ENCODE measurements at regions not wholly inside any gene's neighbourhood (a gene's known extent, or its start where the extent isn't known, plus 50 kb on each side); places are given as distances from the start of the nearest gene placed in this dataset.
"Not testable (repeated sequence)": the region's sequence is repeated elsewhere in the genome, so short reads cannot be mapped to it uniquely, and the experiment has no call there.

DNA sequence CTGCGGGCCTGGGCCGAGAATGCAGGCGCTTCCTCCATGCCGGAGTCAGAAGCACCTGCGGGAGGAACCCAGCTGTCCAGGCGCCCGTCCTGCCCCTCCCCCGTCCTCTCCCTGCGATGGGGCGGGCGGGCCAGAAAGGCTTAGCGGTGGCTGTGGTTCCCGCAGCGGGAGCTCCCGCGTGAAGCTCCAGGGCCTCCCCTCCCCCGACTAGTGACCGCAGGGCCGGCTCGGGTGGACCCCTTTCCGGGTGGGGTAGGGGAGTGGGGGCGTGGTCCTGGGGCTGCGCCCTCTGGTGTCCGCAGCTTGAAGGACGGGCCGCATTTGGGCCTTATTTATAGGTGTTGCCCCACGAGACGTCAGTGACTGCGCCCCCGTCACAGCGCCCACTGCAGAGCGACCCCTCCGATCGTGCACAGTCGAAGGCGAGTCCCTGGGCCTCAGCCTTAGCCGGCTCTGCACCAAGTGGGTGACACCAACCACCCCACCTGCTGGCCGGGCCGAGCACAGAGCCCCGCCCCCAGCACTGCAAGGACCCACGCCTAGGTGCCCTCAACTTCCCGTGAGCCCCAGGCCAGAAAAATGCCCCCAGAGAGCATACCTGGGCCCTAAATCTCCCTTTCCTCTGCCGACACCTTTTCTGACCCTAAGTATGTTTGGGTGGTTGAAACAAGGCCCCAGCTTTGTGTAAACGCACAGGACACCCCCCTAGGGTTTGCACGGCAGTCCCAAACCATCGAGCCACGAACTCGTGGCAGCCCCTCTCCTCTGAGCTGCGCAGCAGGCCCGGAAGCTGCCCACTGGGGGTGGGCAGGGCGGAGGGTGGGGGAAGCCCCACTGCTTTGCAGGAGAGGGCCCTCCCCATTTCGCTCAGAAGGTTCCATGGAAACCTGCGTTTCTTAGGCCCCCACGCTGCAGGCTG lies 252.4 kb downstream of the ANKRD30B start:
- peak in 1 of 42 donors; percentile 23 for DNase-seq
- intact Hi-C loops (cut with DNase I): not testable (repeated sequence)

DNA sequence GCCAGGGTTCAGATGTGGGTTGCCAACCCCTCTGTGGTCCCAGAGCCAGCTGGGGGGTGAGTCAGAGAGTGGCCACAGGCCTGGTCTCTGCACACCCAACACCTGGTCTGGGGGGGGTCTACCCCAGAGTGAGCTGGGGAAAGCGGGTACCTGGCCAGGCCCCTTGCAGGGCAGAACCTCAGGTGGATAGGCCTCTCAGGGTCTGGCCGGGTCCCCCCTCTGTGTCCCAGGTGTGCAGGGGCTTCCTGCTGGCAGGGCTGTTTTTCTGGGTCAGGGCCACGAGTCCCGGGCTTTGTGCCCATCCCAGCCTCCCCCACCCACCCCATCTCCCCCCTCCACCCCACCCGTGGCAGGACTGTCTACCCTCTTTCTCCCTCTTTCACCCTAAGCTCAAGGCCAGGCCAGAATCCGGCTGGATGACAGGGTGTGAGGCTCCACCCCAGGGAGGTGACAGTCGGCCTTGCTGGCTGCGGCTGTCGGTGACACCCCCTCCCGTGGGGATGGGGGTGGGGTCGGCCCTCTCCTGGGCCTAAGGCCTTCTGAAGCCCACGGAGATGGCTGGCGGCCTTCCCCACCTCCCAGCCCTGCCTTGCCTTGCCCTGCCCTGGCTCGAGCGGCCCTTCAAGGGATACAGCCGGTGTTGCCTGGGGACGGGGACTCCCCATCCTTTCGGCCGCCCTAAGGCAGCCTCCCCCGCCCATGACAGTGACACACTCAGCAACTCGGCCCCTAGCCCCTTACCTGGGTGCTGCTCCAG lies 253.2 kb downstream of the ANKRD30B start:
- DNase-seq; intact Hi-C loops (cut with DNase I): not testable (repeated sequence)

DNA sequence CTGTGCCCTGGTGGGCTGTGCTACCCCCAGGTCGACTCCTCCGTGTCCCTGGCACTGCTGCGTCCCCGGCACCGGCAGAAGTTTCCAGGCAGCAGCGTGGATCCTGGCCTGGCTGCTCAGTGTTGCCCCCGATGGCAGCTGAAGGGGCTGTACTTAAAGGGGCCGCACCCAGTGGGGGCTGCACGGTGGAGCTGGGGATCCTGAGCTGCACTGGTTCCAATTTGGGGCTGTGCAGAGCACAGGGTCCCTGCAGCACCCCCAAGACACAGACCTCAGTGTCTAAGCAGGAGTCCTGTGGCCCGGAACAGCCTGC lies 253.8 kb downstream of the ANKRD30B start:
- intact Hi-C loops (cut with DNase I); DNase-seq: not testable (repeated sequence)

DNA sequence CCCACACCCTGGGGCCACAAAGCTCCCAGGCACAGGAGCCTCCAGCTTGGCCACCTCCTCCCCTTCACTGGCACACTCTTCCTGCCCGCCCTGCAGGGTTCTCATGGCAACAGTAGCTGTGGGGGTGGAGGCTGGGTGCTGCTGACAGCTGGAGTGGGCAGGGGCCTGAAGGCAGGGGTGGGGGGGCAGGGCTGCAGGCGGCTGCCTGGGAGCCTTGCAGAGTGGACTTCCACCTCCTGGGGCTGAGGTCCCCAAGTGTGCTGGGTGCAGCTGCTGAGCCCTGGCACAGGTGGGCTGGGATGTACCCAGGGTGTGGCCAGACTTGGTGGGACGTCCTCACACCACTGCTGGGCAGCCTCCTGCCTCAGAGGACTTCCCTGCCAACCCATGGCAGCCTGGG lies 254.8 kb downstream of the ANKRD30B start:
- intact Hi-C loops (cut with DNase I): not testable (repeated sequence)
- DNase-seq: peak in 6 of 42 donors; percentile 16 to 53 (median 32)

DNA sequence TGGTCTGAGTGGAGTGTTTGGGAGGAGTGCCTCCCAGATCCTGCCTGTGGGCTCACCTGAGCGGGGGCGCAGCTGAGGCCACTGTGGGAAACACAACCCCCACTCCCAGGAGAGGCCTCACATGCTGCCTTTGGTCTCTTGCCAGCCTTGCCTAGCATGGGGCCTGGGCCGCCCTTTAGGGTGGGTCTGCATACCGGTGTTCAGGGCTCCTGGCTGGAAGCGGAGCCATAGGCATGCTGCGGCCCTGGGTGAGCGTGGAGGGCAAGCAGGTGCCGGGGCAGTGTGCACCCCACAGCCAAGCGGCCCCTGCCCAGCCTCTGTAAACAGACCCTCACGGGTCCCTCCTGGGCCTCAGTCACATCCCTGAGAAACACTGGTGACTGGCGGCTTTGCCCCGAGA lies 255.3 kb downstream of the ANKRD30B start:
- DNase-seq; intact Hi-C loops (cut with DNase I): not testable (repeated sequence)

DNA sequence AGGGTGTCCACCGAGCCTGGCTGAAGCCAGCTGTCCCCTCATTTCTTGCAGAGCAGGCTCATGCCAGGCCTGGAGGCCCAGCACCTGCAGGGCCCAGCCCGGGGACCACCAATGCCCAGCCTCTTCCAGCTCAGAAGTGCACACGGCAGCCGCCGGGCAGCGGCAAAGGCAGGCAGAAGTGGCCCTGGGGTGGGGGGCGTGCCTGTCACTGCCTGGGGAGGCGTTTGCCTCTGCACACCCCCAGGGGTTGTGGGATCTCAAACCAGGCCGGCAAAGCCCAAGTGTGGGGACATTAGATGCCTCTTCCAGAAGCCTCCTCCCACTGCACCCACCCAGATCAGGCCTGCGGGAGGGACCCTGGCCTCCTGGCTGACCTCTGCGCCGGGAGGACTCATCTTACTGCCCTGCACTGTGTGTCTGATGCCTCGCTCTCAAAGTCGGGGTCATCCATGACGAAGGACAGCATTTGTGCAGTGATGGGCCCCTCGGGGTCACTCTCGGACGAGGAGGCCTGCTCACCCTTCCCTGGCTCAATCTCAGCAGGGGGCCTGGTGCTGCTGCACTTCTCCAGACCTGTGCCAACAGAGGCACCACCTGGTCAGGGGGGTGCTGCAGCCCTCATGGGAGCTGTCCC lies 255.8 kb downstream of the ANKRD30B start:
- intact Hi-C loops (cut with DNase I); DNase-seq: not testable (repeated sequence)

DNA sequence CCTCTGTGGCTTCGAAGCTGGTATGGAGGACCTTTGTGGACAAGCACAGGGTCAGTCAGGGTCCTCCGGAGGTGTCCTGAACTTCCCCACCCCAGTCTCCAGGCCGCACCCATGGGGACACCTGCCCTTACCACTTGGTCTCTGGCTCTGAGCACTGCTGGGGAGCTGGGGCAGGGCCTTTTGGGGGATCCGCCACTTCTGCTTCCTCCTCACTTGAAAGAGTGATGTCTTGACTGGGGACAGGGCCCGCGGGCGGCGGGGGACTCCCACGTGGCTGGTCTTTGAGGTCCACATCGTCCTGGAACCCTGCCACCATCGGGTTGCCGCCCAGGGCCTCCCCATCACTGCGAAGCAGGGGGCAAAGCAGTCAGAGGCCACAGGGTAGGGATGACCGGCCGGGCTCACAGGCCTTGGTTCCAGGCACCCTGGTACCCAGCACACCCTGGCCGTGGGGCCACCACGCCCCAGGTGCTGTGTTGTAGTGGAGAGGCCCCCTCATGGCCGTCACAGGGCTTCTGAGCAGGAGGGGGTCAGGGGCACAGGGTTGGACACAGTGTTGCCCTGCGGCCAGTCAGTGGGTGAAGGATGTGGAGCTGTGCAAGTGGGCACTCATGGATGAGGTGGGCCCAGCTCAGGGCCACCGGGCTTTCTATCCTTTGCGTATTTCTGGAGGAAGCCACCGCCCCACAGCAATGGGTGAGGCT lies 256.4 kb downstream of the ANKRD30B start:
- DNase-seq; intact Hi-C loops (cut with DNase I): not testable (repeated sequence)

DNA sequence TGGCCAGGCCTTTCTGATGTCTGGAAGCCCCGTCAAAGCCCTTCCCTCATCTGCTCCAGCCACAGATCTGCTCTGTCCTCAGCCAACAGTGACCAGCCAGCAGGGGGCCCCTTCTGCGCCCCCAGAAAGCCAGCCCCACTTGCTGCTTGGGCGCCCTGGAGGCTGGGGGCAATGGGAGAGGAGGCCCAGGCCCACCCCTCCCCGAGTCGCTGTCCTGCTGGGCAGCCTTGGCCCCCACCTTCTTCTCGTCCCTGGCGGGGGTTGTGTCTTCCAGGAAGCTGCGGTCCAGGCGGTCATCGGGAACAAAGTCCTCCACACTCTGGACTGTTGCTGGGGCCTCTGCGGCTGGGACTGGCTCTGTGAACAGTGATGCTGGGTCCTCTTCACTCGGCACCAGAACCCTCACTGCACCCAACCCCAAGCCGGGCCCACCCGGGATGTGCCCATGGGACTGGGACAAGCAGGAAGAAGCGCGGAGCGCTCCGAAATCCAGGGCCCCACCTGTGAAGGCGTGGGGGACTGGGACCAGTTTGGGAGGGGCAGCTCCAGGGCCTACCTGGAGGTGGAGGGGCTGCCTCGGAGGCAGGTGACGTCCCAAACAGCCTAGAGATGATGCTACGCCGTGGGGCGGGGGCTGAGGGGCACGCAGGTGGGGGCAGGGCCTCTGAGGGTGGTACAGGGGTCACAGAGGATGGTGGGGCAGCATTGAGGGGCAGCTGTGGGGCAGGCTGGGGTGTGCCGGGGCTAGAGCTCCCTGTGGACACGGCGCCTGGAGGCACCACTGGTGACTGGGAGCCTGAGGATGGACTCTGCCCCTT lies 257.6 kb downstream of the ANKRD30B start:
- no peak for DNase-seq
- intact Hi-C loops (cut with DNase I): no loop called here

DNA sequence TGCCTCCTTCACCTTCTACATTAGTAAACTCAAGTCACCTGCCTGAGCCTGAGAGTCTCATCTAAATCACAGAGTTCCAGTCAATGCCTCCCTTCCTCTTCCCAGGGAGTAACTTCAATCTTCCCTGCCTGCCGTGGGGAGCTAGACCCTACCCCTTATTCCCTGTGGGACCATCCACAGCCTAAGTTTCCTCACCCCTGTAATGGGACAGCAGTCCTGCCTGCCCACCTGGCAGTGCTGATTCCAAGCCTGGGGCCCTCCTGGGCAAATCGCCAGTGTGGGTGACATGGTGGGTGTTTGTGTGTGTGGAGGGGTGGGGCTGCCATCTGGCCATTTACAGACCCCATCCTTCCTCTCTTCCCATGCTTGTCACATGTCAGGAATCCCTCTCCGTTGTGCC lies 258.6 kb downstream of the ANKRD30B start:
- intact Hi-C loops (cut with DNase I); DNase-seq: not testable (repeated sequence)

DNA sequence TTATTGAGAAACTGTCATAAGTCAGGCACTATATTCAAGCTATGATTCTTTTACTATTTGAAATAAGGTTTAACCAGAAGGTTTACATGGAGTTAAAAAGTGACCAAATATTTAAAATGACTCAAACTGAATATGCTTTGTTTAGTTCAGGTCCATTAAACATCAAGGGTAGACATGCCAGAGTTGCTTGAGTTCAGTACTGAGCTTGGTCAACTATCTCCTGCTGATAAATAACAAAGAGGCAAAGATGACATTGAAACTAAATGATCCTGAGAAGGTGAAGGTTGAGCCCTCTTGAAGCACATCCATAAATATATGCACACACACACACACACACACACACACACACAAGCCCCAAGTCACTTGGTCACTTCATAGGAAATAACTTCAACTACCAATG lies 278.1 kb downstream of the ANKRD30B start:
- DNase-seq; intact Hi-C loops (cut with DNase I): not testable (repeated sequence)

DNA sequence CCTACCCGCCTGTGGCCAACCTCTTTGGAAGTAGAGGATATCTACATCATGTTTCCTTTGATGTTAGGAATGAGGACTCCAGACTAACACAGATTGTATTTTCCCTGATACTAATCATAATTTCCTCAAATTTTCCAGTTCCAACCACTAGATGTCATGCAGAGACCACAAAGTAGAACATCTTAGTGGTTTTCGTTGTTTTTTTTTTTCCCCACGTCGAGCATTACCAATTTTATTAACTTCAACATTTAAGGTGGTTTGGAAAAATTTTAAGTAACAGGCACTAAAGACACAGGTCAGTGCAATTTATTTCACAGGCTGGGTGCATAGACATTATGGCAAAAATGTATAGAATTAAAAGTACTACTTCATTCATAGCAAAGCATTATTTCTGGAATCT lies 280.1 kb downstream of the ANKRD30B start:
- intact Hi-C loops (cut with DNase I): not testable (repeated sequence)

DNA sequence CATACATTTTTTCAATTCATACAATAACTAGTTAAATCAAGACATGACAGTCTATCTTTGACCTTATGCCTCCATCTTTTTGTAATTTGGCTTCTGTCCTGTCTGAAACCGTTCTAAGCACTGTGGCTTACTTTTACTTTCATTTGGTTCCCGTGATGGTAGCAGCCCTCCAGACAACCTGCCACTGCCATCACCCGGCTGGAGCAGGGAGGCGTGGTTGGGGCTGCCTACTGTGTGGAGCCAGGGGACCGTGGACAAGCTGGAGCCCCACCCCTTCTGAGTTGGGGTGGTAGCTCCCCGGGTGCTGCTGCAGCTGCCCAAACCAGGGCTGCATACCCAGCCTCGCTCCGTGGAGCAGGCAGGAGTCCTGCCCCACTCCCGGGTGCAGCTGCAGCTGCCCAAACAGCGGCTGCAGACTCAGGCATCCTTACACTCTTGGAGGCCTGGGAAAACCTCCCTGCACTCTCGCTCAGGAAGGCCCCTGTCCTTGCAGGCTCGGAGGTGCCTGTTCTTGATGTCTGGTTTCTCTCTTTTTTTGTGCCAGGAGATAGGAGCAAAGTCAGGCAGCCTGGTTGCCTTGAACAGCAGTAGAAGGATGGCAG lies 312.4 kb downstream of the ANKRD30B start:
- peak in 5 of 42 donors; percentile 15 to 56 (median 33) for DNase-seq
- intact Hi-C loops (cut with DNase I): not testable (repeated sequence)

More for the DNA sequence above, 280.1 kb downstream of the ANKRD30B start:
- peak in 1 of 42 donors; percentile 6 for DNase-seq

DNA sequence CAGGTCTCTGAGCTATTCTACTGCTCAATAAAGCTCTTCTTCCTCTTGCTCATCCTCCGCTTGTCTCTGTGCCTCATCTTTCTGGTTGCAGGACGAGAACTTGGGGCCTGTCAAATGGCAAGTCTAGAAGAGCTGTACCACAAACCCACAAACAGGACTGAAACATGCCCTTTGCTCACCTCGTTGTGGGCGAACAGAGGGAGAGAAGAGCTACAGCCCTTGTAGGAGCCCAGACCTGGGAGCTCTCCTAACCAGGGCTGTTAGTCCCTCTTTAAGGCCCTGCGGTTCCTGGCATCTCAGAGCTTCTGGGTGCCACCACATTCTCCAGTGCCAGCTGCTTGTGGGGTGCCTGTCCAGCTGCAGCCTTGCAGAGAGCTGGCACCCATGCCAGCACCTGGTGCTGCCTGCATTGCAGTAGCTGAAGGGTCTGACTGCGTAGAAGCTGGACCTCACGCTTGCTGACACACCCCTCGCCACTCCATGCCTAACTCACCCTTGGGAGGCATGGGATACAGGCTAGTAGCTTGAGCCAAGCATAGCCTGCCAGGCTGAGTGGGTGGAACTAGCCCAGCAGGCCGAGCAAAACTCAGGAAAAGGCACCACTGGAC lies 313.4 kb downstream of the ANKRD30B start:
- intact Hi-C loops (cut with DNase I): not testable (repeated sequence)
- peak in 1 of 42 donors; percentile 15 for DNase-seq

DNA sequence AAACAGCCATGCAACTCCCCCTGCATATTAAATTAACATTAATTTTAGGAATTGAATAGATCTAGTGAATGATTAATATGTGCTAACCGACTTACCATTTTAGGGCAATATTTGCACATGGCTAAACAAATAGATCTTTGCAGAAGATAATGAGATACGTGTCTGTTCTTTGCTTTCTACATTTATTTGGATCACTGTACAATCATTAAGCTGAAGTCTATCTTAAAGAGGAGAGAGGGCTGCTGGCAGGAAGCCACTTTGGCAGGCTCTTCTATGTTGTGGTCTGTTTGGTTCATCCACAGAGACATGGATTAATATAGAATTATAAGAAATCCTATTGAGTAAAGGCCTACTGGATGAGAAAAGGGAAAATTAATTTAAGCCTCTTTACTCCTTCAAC lies 318.5 kb downstream of the ANKRD30B start:
- intact Hi-C loops (cut with DNase I): not testable (repeated sequence)

DNA sequence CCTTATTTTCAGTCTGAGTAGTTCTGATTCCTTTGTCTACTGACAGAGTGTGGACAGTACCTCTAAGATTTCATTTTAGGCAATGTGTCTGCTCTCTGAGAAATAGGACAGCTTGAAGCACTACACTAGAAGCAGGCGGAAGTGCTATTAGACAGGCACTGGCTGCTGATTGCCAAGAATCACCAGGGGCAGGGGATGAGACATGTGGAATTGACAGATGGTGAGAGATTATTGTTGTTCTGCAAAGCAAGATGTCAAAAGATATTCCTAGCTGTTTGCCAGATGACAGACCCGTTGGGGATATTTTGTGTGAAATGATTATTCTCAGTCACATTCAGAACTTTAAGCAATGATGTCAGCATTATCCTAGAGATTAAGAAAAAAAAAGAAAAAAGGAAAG lies 323.3 kb downstream of the ANKRD30B start:
- DNase-seq; intact Hi-C loops (cut with DNase I): not testable (repeated sequence)

More for the DNA sequence above, 318.5 kb downstream of the ANKRD30B start:
- DNase-seq: not testable (repeated sequence)

Measured in head of caudate nucleus (tissue), 42 donors.